ENCODE measurements at regions not wholly inside any gene's neighbourhood (a gene's known extent, or its start where the extent isn't known, plus 50 kb on each side); places are given as distances from the start of the nearest gene placed in this dataset.

GRCh38 chr18:11383381-11383780 lies 226.0 kb upstream of the SLC35G4 start:
- no peaks in the 10 kb centered on the region for H3F3A ChIP-seq (replicated peaks; ENCODE audit: insufficient read depth)
- no peaks in the 10 kb centered on the region for H4K20me1 ChIP-seq (ENCODE audit: insufficient read depth)
- H3K4me3 ChIP-seq (ENCODE audit: low read depth in 2 of 2, low read length in 1 of 2): no peak overlapping the region
- H3K27me3 ChIP-seq (ENCODE audit: insufficient read depth): peaks cover 7% of the 10 kb centered on the region; the same call in 1 of the 2 replicates
- ChIA-PET POLR2A (no interaction called here), CTCF (no interaction called here)
- H3K4me2 ChIP-seq: no peak overlapping the region
- H3K27ac ChIP-seq (ENCODE audit: low read depth in 2 of 2, low read length in 1 of 2): no peak overlapping the region
- H3K79me2 ChIP-seq (ENCODE audit: insufficient read depth): no peaks in the 10 kb centered on the region
- 0% methylated on average over 1 of the region's 1 CpG for WGBS (ENCODE audit: low lambda C conversion rate)
- H3K9ac ChIP-seq: no peak overlapping the region
- no peak for TF ChIP-seq SIN3A (IDR thresholded peaks at IDR 0.05; ENCODE audit: borderline replicate concordance, low read depth, low read length)
- TF ChIP-seq IRF3 (IDR thresholded peaks at IDR 0.05; ENCODE audit: low read depth, low read length): no peak
- no peak for TF ChIP-seq FOXJ3 (CRISPR knock-in tag; IDR thresholded peaks at IDR 0.05)
- TF ChIP-seq NFIC (IDR thresholded peaks at IDR 0.05; ENCODE audit: borderline replicate concordance): no peak
- no peak for TF ChIP-seq TAF1 (IDR thresholded peaks at IDR 0.05; ENCODE audit: borderline replicate concordance, low read depth, low read length)
- TF ChIP-seq ZBTB33 (IDR thresholded peaks at IDR 0.05; ENCODE audit: borderline replicate concordance, low read depth): no peak
- no peak for TF ChIP-seq USF1 (IDR thresholded peaks at IDR 0.05; ENCODE audit: borderline replicate concordance, low read depth)
- TF ChIP-seq GABPA (IDR thresholded peaks at IDR 0.05; ENCODE audit: low read depth): no peak
- TF ChIP-seq MXI1 (IDR thresholded peaks at IDR 0.05; ENCODE audit: low read depth, low read length): no peak
- TF ChIP-seq ELF1 (IDR thresholded peaks at IDR 0.05): no peak
- TF ChIP-seq CHD2 (IDR thresholded peaks at IDR 0.05; ENCODE audit: low read length, partially characterized antibody): no peak
- TF ChIP-seq CTCF (IDR thresholded peaks at IDR 0.05): no peak
- no peak for TF ChIP-seq FOXM1 (IDR thresholded peaks at IDR 0.05; ENCODE audit: low read depth)
- no peak for TF ChIP-seq POLR2AphosphoS5 (IDR thresholded peaks at IDR 0.05; ENCODE audit: low read depth, low read length)
- no peaks in the 10 kb centered on the region for H3K9me2 ChIP-seq
- H2AFZ ChIP-seq (ENCODE audit: low read depth): no peak overlapping the region; the same call in 1 of the 2 replicates
- H3K36me3 ChIP-seq (replicated peaks in 1 of 2; ENCODE audit: control insufficient read depth in 1 of 2, insufficient read depth in 2 of 2, low read length in 1 of 2): no peaks in the 10 kb centered on the region
- H3K9me3 ChIP-seq: no peaks in the 10 kb centered on the region
- no peak for DNase-seq
- no peaks in the 10 kb centered on the region for H3K4me1 ChIP-seq (ENCODE audit: control insufficient read depth in 1 of 2, insufficient read depth in 2 of 2, low read depth in 1 of 2, low read length in 1 of 2)
